Hepatocyte (in vitro differentiated cells): ENCODE measurements at regions not wholly inside any gene's neighbourhood (a gene's known extent, or its start where the extent isn't known, plus 50 kb on each side); places are given as distances from the start of the nearest gene placed in this dataset.

ENCODE experiments used
- CTCF ChIP-seq: fragments of 200-600 bp; sonication (generic); IDR thresholded peaks from 2 replicates; pipeline ENCODE4 v1.5.1; 2016; ENCODE audit warnings: antibody characterized with exemption, mild to moderate bottlenecking; ENCODE audit not compliant: poor library complexity
- EZH2 ChIP-seq: fragments of 200-600 bp; sonication (generic); IDR thresholded peaks from 2 replicates; pipeline ENCODE4 v1.6.1; 2016; ENCODE audit warnings: antibody characterized with exemption, mild to moderate bottlenecking, borderline replicate concordance
- EZH2phosphoT487 ChIP-seq: fragments of 200-600 bp; sonication (generic); IDR thresholded peaks from one replicate; pipeline ENCODE4 v1.6.1; 2018; ENCODE audit warnings: antibody characterized with exemption, mild to moderate bottlenecking, low read depth, moderate library complexity; ENCODE audit not compliant: unreplicated experiment, severe bottlenecking

GRCh38 chr21:38037416-38037815, 121.2 kb upstream of the KCNJ6 start:
- TF ChIP-seq CTCF (no peak), EZH2 (no peak), EZH2phosphoT487 (no peak)
